ENCODE measurements at regions not wholly inside any gene's neighbourhood (a gene's known extent, or its start where the extent isn't known, plus 50 kb on each side); places are given as distances from the start of the nearest gene placed in this dataset.

DNA sequence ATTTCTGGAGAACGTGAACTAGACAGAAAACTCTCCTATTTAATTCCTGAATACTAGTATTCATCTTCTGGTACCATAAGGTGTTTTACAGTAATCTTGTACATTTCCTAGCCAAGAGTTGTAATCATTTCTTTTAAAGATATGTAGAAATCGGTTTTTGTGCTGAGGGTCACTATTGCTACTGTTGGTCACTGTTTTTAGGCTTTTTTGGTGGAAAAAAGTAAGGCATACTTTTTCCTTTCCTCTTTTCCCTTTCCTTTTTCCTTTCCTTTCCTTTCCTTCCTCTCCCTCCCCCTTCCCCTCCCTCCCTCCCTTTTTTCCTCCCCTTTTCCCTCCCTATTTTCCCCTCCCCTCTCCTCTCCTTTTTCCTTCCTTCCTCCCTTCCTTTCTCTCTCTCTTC is 706.4 kb upstream of the GOT2 start:
- DNase-seq: no peak

DNA sequence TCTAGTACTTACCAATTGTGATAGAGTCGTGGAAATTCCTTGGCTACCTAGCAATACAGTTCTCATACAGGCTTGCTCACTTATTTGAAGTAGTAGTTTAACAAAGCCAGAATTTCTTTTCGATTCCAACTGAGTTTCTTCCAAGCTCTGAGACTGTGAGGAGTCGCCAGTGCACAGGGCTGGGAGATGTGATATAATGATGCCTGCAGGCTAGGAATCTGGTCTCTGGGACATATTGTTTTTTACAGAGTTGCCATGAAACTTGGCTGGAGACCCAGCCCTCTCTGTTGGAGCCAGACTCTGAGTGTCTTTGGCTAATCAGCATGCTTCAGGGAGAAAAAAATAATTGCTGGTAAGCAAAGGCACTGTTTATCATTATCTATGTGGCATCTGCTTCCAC is 698.8 kb upstream of the GOT2 start:
- no peak for DNase-seq

DNA sequence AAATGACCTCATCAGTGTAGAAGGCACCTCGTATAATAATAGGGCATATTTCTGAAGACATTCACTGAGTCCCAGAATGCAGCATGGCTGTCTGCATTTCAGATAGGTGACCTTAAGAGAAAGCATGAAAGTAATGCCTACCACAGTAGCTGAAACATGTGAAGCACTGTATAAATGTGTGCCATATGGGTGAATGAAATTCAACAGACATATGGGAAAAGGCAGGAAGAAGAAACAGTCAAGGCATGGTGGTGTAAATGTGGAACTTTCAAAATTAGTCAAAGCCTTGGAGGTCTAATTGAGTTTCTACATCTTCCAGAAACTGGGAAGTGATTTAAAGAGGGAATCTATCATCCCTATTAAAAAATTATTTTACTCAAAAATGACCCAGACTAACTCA is 698.2 kb upstream of the GOT2 start:
- DNase-seq: no peak

DNA sequence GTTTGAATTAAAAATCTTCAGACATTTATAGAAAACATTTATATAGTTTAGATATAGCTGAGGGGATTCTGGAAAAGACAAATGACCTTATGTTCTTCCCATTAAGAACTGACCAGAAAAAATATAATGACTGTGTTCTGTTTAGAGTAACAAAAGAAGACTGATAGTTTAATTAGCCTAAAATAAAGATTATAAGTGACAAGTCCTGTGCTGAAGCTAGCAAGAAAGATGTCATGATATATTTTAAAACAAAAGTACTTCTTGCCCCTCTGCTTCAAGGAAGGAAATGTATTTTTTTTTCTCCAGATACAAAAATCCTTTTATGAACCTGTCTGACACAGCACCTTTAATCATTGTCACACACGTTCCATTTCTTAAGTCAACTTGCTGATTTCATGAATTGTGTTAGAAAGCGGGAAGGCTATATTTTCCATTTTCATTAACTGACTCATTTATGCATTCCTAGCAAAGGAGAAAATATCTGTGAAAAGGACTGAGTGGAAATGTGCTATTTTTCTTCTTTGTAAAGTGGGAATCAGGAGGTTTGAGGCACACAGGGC is 690.7 kb upstream of the GOT2 start:
- no peak for DNase-seq

DNA sequence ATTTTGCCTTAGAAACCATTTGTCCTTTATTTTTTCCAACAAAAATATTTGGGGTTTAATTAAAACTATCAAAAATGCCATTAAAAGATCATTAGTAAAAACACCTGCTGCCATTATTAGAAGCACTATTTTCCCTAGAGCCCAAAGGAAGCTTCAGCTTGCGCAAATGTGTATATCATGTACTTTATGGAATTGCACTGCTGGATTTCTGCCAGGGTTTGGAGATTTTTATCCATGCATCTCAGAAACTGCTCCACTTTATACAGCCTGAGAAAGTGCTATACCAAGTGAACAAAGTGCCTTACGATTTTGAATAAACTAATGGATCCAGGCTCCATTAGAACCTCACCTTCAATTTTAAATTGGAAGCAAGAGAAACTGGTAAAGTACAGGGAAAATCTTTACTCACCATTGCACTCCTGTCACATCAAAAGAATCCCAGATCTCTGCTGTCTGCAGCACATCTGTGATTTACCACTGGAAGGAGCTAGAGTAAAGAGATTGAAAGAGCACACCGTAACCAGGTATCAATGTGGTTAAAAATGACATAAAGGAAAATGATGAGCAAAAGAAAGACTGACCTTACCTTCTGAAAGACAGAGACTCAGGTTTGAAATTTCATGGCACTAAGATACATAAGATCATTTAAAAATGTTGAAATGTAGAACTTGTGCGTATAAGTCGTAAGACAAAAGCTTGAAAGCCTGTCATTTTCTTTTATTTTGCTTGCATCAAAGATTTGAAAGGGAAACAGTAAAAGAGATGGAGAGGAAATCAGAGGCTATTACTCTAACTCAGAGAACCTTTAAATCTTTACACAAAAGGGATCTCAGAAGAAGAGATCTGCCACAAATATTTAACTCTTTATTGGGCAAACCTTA is 678.1 kb upstream of the GOT2 start:
- DNase-seq: no peak

DNA sequence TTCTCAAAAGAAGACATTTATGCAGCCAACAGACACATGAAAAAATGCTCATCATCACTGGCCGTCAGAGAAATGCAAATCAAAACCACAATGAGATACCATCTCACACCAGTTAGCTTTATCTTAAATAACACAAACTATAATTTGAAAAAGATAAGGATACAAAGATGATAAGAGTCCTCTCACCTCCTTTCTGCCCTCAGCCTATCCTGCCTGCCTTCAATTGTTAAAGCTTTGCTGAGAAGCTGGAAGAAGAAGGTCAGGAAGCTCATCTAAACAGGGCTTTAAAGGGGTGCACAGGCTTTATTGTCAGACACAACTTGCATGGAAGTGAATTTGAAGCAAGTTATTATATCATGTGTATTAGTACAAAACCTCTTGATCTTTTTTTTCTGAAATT is 676.3 kb upstream of the GOT2 start:
- DNase-seq: no peak

DNA sequence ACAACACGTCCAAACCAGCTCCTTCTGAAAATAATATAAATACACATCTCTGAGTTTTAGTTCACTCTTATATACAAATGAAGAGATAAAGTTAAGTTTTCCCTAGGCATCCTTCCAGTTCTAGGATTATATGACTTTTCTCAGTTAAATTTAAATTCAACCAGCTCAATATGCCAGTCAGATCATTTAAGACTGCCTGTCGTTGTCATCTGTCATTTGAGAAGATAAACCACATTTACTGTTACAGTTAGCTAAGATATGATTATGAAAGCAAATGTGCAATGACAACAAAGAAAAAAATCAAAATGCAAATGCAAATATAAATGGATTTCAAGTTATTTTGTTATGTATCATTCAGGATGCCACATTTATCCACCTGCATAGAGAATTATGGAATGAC is 671.7 kb upstream of the GOT2 start:
- no peak for DNase-seq

DNA sequence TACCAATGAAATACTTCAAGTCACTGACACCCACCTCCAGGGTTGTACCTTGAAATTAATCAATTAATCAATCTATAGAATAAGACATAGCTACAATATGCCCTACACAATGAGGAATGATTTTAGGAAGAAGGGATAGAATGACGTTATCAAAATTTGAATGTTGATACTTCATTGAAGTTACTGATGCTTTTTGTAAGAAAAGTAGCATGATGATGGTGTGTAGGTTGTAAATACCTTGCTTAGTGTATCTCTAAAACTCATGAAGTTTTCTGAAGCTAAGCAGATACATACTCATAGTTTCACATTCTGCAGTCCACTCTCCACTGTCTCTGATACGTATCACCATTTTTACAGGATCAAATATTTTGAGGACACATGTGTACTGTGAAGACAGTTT is 670.4 kb upstream of the GOT2 start:
- DNase-seq: no peak

DNA sequence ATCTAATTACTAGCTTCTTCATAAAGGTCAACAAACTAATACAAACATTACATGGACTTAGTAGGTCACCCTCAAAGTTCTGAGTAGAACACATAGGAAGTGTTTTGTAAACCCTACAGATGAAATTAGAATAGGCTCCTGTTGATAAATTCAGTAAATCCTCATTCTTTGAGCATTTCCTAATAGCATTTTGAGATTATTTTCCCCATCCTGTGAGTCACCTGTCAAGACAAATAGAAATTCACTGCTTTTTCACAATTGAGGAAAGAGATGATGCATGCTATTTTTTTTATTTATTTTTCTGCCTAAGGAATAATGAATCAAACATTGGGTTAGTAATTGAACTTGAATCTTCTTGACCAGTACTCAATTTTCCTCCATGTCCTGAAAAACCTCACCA is 666.7 kb upstream of the GOT2 start:
- DNase-seq: no peak

DNA sequence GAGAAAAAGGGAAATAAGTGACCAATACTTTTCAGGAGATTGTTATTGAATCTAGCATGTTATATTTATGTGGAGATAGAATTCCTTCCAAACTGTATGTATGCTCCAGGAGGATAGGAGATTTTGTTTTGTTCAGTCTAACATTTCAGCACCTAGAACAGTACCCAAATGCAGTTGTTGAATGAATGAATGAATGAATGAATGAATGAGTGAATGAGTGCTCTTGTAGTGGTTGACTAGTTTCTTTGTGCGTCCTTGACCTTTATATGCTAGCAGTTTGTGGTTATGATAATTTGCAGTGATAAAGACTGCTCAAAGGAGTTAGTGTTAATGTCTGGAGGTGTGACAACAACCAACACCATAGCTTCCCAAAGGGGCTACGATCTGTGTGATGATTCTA is 663.5 kb upstream of the GOT2 start:
- DNase-seq: no peak

DNA sequence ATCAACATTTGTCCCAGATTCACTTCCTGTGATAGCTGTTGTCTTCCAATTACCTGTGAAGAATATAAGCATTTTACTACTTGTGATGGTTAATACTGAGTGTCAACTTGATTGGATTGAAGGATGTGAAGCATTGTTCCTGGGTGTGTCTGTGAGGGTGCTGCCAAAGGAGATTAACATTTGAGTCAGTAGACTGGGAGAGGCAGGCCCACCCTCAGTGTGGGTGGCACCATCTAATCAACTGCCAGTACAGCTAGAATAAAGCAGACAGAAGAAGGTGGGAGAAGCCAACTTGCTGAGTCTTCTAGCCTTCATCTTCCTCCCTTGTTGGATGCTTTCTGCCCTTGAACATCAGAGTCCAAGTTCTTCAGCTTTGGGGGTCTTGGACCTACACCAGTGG is 660.4 kb upstream of the GOT2 start:
- no peak for DNase-seq

DNA sequence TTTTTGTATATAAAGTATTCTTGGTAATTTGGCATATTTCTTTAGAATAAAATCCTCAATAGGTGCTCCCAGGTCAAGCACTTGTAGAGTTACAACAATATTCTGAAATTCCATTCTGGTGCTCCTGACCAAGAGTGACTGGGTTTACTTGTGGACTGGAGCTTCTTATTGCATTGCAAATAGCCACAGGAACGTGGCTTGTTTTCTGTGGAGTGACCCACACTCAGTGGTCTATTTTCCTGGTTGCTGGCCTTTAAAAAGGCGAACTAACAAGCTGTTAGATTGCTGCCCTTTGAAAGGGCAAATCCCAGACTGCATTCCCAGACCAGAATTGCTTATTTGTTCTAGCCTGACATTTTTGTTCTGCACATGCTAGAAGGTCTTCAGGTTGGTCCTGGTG is 658.8 kb upstream of the GOT2 start:
- no peak for DNase-seq

DNA sequence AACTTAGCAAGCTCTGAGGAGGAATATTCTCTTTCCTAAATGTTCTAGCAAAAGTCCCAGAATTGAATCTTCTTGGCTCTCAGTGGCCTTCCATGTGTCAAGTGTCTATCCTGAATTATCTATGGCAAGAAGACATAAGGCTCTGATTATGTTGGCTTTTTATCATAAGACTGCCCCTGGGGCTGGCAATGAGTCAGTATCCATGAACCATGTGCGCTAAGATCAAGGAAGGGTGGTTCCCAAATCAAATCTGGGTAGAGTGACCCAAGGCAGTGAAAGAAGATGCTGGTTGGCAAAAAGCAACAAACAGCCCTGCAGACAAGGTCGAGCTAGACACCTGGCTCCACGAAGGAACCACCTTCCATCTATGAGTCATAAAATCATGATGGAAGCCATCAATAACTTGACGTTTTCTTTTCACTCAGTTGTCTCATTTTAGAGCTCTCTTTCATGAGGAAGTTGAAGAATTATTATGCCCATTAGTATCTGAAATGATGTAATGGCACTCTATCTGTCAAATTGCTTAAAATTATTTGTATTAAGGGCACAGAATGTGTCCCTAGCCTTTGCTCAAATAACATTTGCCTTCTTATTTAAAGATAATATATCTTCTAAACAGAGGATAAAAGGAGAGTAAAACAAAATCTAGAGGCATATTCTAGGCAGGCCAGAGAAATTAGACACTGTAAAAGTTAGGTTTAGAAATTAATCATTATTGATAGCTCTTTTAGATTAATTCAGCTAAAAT is 657.7 kb upstream of the GOT2 start:
- DNase-seq: no peak

DNA sequence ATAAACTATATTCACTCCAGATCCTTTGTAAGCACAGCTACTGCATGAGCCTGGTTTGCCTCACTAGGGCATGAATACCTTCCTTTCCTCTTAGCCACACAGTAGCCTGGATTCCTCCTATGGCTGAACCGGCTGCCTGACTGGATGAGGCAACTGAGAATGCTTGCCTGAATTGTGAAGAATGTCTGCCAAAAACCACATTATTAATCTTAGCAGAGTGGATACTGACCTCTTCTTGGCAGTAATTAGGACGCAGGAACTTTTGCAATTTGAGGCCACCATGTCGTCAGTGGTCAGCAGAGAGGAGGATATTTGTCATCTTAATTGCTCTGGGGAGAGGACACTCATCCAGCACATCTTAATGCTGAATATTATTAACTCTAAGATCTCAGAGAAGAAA is 651.8 kb upstream of the GOT2 start:
- DNase-seq: no peak

DNA sequence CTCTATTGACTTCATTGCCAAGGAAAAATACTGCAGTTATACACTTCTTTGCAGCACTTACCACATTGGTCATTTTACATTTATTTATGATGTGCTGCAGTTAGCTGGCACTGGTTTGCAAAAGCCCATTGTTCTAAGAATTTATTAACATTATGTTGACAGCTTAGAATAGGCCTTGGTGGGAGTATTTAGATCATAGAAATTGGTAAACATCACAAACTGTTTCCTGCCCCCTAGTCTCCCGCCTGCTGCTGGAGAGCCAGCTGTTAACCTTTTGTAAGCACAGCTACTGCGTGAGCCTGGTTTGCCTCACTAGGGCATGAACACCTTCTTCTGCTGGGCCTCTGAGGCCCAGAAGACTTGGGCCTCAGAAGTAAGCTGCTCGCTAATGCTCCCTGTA is 651.4 kb upstream of the GOT2 start:
- DNase-seq: no peak

DNA sequence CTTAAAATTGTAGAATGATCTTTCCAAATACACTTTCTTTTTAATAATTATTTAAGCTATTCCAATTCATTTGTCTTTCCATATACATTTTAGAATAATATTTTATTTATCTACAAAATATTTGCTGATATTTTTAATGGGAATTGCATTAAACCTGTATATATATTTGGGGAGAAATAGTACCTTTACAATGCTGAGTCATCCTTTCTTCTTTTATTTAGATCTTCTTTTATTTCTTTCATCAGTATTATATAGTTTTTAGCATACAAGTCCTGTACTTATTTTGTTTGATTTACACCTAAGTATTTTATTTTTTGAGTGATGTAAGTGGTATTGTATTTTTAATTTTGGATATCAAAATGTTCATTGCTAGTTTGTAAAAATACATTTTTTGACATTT is 639.5 kb upstream of the GOT2 start:
- DNase-seq: no peak

DNA sequence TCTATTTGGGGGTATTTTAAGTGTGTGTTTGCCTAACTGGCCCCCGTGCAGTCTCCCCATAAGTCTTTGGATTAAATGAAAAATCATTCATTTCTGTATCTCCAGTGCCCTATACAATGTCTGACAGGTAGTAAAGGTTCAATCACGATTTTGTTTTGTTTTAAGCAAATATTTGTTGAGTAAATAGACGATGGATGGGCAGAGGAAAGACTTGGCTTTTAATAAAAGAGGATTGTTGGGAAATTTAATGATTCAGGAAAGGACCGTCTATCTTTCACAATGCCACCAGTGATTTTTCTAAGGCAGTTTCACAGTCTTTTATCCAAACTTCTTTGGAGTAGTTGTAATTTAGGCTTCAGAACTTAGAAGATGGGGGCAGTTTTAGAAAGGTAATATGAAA is 636.6 kb upstream of the GOT2 start:
- no peak for DNase-seq

DNA sequence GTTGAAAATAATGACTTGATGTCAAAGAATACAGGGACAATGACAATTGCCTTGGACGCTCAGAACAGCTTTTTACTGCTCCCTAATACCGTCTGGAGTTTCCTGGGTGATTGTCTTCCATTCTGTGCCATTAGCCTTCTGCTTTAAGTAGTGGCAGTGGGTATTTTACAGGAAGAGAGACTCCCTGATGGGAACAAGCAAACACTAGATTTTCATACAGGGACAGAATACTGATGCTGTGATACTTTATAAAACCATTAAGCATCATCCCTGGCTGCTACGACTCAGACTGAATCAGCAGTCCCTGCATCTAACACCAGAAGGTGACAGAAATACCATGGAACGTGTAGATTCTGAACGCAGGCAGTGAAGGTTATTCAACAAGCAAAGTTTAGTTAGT is 635.4 kb upstream of the GOT2 start:
- no peak for DNase-seq

DNA sequence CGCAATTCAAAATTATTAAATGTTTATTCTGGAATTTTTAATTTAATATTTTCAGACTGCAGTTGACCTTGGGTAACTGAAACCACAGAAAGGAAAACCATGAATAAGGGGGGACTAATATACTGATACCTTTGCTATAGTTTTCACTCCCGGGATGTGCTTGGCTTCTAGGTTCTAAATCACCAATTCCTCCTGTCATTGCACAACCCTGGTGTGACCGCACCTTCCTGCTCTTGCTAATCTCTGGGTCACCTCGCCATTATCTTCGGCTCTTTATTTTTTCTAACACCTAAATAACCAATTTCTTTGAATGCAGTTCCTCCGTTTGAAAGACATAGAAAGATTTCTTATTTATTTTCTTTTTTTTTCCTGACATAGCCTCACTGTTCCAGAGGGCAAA is 634.5 kb upstream of the GOT2 start:
- DNase-seq: no peak

DNA sequence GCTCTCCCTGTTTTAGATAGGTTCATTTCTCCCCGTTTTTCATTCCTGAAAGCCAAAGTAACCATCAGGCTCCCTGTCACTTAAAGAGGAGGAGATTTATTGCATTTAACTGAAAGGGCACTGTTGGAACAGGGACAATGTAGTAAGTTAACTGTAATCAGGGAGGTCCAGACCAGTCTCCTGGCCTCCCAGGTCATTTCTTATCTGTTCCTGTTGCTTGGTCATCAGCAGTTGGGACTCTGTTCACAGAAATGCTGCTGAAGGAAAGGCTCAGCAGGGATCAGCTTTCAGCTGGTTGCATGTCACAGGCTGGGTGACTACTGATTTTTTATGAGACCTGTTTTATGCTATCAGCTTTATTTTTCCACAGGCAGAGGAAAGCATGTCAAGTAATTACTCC is 622.6 kb upstream of the GOT2 start:
- no peak for DNase-seq

DNA sequence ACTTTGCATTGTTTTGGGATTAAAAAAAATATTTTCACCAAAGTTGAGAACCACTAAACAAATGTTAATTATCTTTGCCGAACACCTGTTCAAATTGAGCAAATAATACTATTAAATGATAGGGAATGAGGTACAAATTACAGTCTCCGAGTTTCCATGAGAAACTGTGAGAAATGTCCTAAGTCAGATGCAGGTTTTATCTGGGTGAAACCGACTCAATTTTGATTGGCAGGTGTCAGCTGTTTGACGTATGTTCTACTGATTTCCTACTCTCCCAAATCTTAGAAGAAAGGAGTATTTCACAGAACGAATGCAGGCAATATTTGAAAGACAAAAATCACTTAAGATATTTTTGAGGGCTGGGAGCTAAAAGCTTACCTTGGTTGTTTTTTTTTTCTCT is 622.0 kb upstream of the GOT2 start:
- DNase-seq: no peak

DNA sequence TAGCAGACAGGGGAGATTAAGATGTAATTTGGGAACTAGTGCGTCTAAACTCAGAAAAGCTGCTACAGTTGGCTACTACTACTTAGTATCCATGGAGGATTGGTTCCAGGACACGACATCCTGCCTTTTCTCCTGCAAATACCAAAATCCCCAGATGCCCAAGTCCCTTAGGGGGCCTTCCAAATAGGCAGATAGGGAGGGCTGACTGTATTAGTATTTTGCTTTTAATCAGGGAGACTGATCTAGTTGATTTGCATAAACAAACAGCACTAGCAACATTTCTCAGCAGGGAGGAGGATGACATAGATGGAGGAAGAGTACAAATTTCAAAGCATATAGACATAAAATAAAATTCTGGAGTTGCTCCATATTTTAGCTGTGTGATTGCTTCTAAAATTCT is 621.6 kb upstream of the GOT2 start:
- DNase-seq: no peak

DNA sequence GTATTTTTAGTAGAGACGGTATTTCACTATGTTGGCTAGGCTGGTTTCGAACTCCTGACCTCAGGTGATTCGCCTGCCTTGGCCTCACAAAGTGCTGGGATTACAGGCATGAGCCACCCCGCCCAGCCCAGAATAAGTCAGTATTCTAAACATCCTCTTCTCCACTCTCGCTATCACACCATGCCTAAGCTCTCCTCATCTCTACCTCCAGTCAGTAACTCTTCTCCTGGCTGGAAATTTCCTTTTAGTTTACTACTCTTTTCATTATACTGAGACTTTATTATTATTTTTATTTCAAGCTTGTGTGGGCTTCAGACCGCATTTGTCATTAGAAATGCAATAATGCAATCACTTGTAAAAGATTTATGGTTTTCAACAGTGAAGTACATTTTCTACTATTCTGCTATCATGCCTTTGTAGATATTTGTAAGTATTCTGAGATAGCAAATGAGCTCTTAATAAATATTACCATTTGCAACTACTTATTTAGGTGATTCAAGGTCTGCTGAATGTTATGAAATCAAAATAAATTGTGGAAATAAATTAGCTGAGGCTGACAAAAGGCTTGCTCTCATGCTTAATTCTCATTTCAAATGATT is 617.3 kb upstream of the GOT2 start:
- no peak for DNase-seq

DNA sequence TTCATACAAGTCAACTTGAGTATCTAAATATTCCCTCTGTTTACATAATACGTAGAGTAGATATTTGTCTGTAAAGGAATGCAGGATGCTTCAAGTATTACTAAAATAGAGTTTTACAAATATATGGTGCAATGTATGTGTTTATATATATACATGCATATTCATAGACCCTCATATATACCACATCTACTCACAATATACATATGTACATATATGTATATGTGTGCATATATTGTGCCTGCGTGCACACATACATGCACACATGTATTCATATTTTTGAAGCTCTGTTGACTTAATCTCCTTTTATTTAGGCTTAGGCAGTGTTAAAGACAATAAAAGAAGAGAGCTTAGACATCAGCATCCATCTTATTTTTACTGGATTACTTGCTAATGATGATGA is 616.6 kb upstream of the GOT2 start:
- no peak for DNase-seq

Measured in CD4-positive, alpha-beta T cell treated with Interleukin-4 for 1 hour (primary cell).